ENCODE measurements at regions not wholly inside any gene's neighbourhood (a gene's known extent, or its start where the extent isn't known, plus 50 kb on each side); places are given as distances from the start of the nearest gene placed in this dataset.

- DNase-seq, result no peak
Measured at GRCh38 chr22:27558658-27559371, 242.7 kb downstream of the MN1 start.

GRCh38 chr22:27560781-27561180 is 240.8 kb downstream of the MN1 start:
- DNase-seq, result no peak

- no peak for DNase-seq
Measured at GRCh38 chr22:27561286-27561904, 240.2 kb downstream of the MN1 start.

GRCh38 chr22:27564806-27565205 is 236.8 kb downstream of the MN1 start:
- DNase-seq, result no peak

GRCh38 chr22:27566602-27567001 is 235.0 kb downstream of the MN1 start:
- no peak for DNase-seq

GRCh38 chr22:27568265-27568664 is 233.3 kb downstream of the MN1 start:
- no peak for DNase-seq

GRCh38 chr22:27571463-27572277 is 229.9 kb downstream of the MN1 start:
- DNase-seq, result no peak

GRCh38 chr22:27572278-27572666 is 229.3 kb downstream of the MN1 start:
- DNase-seq, result no peak

- no peak for DNase-seq
Measured at GRCh38 chr22:27573280-27574001, 228.1 kb downstream of the MN1 start.

- DNase-seq, result no peak
Measured at GRCh38 chr22:27574002-27574366, 227.6 kb downstream of the MN1 start.

GRCh38 chr22:27574651-27575050 is 226.9 kb downstream of the MN1 start:
- no peak for DNase-seq

GRCh38 chr22:27575348-27575747 is 226.2 kb downstream of the MN1 start:
- DNase-seq, result no peak

- DNase-seq, result no peak
Measured at GRCh38 chr22:27576413-27576812, 225.1 kb downstream of the MN1 start.

- no peak for DNase-seq
Measured at GRCh38 chr22:27576815-27577573, 224.6 kb downstream of the MN1 start.

- DNase-seq, result no peak
Measured at GRCh38 chr22:27577574-27577969, 224.0 kb downstream of the MN1 start.

GRCh38 chr22:27578937-27579617 is 222.5 kb downstream of the MN1 start:
- no peak for DNase-seq

- DNase-seq, result no peak
Measured at GRCh38 chr22:27580311-27580897, 221.2 kb downstream of the MN1 start.

GRCh38 chr22:27581236-27581635 is 220.3 kb downstream of the MN1 start:
- DNase-seq, result no peak

- no peak for DNase-seq
Measured at GRCh38 chr22:27581688-27582087, 219.9 kb downstream of the MN1 start.

GRCh38 chr22:27583856-27584255 is 217.7 kb downstream of the MN1 start:
- DNase-seq, result no peak

GRCh38 chr22:27585141-27585540 is 216.4 kb downstream of the MN1 start:
- DNase-seq, result no peak

- no peak for DNase-seq
Measured at GRCh38 chr22:27588268-27588667, 213.3 kb downstream of the MN1 start.

Measured in NCI-H2107 (cell line).